ENCODE measurements at regions not wholly inside any gene's neighbourhood (a gene's known extent, or its start where the extent isn't known, plus 50 kb on each side); places are given as distances from the start of the nearest gene placed in this dataset.

- no peak for TF ChIP-seq CTCF (IDR thresholded peaks at IDR 0.05)
- TF ChIP-seq POLR2A (IDR thresholded peaks at IDR 0.05), result no peak
- TF ChIP-seq POLR2AphosphoS5 (IDR thresholded peaks at IDR 0.05; ENCODE audit: insufficient read depth in 1 of 2, low read depth in 1 of 2), result no peak
Measured at GRCh38 chr6:103379272-103379671, 1480.4 kb downstream of the HACE1 start.
